HG03103 (cell line): ENCODE measurements at regions not wholly inside any gene's neighbourhood (a gene's known extent, or its start where the extent isn't known, plus 50 kb on each side); places are given as distances from the start of the nearest gene placed in this dataset.

Source experiments
- ATAC-seq: cut with Tn5 transposase; IDR thresholded peaks from one replicate; pipeline ENCODE4 v1.9.1; 2021; ENCODE audit warnings: low read depth; ENCODE audit not compliant: unreplicated experiment

DNA sequence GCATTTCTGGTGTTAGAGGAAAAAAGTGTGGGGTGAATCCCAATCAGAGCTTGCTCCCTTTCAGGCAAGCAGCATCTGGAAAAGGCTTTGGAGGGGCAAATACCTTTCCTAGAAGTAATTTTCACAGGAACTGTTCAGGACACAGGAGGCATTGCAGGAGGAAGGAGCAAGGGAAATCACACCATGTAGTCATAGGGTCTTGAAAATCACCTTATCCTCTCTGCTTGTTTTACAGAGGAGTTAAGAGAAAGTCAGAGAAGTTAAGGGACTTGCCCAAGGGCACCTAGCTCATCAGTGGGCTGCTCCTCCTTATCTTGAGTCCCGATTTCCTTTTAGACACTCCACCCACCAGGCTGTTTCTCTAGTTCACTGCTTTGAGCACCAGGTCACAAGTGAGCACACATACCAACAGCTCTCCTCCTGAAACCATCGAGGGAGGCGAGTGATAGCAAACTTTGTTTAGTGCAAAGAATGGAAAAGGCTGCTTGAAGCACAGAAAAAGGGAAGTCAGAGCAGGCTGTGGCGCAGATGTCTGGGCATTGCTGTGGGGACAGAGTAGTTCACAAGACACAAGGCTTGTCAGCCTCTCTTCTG lies 89.2 kb upstream of the CXCR4 start:
- ATAC-seq = peak; percentile 36

DNA sequence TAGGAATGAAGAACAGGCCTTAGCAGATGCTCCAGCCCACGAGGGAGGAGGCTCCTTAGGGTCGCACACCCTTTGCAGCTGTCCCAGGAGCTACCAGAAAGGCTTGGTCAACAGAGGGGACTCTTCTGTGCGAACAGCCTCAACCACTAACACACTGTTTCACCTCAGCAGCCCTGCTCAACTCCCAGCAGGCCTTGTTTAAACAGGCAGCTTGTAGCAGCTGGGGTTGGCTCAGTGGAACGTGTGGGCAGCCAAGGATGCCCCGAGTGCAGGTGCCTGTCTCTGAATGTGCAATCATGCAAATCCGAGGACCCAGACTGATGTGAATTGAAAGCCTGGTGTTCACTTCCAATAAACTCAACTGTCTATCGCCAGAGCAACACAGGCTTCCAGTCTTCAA lies 88.7 kb upstream of the CXCR4 start:
- peak; percentile 89 for ATAC-seq

DNA sequence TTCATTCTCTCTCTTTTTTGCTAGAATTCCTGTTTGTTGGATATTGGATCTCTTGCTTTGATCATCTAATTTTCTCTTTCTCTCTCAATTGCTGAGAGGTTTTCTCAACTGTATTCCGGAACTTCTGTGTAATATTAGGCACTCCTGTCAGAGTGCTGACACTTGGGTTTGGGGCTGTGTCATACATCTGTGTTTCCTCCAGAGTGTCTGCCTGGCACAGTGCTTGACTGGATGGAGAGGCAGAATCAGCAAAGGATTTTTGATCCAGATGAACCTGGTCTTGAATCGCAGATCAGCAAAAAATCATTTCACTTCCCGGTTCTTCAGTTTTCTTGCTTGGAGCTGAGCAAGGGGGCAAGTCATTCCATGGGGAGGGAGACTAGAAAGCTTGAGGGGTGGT lies 87.7 kb upstream of the CXCR4 start:
- no peak for ATAC-seq

DNA sequence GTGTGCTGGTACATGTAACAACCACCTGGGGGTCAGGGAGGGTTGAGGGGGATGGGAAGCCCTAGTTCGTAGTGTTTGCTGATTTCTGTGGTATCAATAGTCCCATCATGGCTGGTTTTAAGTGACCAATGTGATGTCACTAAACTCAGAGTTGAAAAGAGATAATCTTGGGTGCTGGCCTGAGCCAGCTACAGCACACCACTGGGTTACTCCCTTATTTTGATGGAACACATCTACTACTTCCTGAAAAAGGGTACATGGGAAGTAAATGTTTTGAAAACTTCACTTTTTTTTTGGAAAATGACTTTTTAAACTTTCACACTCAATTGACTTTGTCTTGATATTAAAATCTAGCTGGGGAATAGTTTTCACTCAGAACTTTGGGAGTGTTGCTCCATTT lies 87.0 kb upstream of the CXCR4 start:
- no peak for ATAC-seq

DNA sequence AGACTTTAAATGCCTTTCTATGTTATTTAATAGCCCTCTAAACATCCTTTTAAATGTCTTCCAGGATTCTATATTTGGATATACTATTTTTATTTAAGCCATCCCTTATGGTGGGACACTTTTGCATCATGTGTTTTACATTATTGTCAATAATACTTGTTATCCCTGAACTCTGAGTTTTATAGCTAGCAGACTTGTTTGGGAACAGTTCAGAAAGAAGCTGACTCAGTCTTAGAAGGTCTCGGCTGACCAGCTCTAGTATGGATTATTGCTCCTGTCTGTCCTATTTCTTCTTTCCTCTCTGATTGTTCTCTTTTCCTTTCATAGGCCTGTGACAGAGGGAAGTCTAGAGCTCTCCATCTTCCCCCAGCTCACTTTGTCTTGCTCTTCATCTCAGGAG lies 77.3 kb upstream of the CXCR4 start:
- no peak for ATAC-seq

DNA sequence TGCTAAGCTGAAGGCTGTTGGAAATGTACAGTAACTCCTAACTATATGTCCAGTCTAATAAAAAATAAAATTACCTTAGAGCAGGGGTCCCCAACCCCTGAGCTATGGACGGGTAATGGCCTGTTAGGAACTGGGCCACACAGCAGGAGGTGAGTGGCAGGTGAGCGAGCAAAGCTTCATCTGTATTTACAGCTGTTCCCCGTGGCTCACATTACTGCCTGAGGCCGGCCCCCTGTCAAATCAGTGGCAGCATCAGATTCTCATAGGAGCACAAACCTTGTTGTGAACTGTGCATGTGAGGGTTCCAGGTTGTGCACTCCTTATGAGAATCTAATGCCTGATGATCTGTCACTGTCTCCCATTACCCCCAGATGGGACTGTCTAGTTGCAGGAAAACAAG lies 73.1 kb upstream of the CXCR4 start:
- ATAC-seq = no peak

DNA sequence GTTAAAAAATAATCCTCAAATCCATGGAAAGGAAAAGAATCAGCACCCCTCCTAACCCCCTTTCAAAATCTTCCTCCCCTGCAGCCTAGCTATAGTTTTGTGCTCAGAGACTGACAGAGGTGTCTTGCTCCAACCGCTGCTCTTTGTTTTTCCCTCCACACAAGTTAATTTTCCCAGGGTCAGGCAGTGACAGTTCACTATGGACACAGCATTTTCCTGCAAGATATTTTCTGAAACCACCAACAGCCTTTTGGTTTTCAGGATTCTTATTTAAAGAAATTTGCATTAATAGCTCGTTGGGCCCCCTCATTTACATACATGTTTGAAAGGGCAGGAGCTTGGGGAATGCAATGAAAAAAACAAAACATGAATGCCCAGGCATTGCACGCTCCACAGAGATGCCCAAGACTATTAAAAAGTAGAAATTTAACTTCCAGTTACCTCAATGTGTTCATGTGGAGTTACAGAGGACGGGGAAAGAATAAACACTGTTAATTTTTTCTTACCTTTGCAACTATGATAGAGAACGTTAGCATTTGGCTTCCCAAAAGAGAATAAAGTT lies 71.4 kb upstream of the CXCR4 start:
- no peak for ATAC-seq

DNA sequence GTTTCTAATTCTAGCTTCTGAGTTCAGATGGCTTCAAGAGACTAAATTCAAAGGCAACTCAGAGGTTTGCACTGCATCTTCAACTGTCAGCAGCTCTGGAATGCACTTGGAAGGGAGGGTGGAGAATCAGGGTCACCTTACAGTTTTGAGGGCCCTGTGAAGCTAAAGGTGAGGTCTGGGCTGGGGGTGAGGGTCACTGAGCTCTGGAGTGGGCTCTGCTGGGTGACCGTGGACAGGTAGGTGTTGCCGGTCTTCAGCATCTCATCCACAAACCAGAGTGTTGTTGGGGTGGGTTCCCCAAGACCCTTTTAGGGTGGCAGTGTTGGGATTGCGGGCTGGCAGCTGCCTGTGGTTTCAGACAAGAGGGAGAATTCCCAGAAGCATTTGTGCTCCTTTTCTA lies 70.1 kb upstream of the CXCR4 start:
- ATAC-seq = no peak

DNA sequence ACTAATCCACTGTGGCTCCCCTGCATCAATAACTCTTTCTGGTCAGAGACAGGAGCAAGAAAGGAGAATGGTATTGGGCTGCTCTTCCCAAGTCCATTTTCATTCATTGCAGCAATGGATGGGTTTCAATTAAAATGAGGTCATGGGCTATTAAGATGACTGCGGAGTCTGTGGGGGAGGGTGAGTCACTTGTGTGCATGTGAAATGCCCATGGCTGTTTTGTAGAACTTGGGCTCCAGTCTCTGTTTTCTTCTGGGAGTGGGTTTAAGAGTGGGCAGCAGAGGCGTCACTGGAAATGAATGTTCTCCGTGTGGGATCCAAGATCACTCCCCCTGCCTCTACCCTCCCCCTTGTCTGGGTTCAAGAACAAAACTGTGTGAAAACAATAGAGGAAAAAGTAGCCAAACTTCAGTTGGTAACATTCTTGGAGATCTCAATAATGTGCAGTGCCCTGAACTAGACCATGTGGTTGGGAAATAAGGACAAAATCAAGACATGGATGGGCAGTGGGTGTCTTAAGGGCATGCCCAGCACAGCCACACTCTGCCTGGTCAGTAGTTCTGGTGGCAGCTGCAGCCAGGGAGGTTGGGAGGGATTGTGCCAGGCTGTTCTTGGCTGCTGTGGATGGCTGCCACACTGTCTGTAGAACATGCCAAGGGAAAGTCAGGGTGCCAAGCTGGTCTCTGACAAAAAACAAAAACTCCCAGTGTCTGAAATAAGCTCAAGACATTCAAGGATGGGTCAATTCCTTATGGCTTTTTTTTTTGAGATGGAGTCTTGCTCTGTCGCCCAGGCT lies 68.2 kb upstream of the CXCR4 start:
- no peak for ATAC-seq

DNA sequence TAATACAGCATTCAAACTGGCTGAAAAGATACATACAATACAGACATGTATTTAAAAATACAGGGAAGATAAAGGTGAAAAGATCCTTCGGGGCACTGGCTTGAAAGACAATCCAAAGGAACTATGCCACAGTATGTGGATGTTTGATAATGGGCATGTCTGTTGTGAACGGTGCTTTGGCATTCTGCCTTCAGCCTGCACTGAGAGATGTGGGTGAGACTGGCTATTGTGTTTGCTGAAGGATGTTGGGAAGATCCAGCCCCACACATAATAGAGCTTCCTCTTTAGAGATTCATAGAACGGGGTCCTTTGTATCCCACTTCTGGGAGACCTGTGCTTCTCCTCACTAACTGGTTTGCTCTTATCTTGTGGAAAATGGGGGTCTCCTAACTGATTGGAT lies 65.1 kb upstream of the CXCR4 start:
- no peak for ATAC-seq

DNA sequence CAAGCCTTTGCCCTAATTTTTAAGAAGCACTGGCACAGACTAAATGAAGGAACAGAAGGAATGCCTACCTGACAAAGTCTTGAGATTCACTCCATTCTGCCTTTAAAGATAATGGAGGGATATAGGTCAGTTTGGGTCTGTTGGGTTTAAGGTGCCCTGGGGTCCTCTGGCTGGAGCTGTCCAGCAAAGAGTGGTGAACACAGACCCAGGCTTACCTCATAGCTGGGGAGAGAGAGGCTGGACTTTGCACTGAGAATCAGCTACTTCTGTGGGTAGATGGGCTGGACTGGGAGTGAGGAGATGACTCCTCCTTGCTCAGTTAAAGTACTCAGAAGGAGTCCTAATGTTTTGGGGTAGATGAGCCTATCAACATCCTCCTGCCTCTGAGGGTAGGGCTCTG lies 64.4 kb upstream of the CXCR4 start:
- no peak for ATAC-seq

DNA sequence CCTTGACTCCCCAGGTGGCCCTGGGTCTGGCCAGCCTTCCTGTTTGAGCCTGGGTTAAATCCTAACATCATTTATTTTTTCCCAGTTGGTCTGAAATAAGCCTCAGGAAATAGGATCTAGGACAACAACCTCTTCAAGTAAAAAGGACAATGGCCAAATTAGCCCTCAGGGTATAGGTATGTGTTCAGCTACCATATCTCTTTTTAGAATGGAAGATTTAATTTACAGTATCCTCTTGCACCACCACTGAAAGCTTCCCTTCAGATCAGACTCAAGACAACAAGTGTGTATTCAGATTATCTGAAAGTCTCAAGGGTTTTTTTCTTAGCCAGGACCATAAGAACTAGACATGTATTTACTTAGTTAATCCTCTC lies 61.6 kb upstream of the CXCR4 start:
- ATAC-seq = no peak

DNA sequence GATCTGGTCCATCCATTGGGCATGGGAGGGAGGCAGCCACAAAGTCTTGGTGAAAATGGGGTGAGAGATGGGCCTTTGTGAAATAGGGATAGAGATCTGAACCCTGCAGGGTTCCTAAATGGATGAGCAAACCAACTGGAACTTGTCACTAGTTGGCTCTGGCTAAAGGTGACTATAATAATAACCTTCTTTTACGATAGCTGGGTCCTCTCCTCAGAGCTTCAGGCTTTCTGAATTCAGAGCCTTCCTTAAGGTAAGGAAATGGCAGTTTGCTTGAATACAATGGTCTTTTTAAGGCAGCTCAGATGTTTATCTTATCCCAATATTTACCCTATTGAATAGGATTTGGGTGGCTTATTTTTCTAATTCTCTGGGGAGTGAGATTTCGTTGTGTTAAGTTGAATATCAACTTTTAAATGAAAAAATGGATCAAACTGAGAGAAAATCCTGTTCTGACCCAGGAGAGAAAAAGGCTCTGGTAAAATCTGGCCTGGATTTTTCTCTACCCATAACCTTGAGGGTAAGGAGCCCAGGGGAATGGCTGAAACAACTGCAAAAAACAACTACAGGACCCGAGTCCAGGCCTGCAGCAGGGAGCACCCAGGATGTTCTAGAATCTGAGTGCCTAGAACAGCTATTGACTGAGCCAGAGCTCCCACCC lies 61.1 kb upstream of the CXCR4 start:
- no peak for ATAC-seq

DNA sequence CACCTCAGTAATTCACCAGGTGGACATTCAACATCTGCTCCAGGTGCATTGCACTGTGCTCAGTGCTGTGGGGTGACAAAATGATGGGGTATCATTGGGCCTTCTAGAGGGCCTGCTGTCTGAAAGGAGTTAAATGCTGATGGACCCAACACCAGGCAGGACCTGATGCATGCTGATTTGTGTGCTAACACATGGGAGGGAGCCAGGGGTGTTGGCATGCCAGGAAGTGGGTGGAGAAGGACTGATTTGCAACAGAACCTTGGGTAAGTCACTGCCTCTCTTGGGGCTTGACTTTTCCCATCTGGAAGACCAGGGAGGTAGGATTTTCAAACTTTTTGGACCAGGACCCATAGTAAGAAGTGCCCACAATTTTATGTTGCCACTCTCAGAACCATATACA lies 57.9 kb upstream of the CXCR4 start:
- ATAC-seq = no peak

DNA sequence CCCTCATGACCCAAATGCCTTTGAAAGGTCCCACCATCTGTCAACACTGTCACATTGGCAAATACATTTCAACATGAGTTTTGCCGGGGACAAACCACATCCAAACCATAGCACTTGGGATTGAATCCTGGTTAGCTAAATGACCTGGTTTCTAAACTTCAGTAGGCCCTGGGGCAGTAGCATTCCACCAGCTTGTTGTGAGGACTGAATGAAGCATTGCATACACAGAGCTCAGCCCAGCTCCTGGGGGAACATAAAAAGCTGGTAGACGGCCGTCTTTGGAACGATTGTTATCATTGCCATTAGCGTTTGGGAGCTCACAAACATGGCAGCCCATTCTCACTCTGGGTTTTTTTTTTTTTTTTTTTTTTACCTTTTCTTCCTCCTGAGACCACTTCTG lies 57.5 kb upstream of the CXCR4 start:
- no peak for ATAC-seq

DNA sequence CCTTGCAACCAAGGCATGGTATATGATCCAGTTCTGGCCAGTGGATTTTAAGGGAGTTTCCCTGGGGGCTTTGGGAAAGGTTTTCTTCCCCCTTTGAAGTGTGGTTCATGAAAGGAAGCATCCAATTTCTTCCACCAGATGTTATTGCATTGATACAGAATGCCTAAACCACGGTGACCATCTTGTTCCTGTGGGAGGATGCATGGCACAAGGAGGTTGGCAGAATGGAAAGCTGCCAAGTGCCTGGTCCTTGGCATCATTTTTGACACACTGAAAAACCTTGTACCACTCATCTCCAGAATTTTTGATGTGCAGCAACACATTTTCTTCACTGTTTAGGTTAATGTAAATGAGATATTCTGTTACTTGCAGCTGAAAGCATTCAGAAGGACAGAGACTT lies 55.2 kb upstream of the CXCR4 start:
- no peak for ATAC-seq

DNA sequence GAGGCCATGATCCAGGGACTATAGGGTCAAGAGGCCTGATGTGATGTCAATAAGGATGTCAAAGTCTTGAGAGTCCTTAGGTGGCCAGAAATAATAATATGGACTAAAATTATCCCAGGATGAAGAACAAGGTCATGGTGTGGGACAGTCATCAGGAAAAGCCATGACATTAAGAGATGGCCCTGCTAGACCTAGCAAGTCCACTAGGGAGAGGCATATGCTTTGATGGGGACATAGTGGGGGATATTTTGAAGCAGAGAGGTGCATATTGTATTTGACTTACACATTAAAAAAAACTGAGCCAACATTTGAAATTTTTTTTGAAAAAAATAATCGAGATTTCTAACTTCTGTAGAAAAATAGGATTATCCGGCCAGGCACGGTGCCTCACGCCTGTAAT lies 53.3 kb upstream of the CXCR4 start:
- no peak for ATAC-seq

DNA sequence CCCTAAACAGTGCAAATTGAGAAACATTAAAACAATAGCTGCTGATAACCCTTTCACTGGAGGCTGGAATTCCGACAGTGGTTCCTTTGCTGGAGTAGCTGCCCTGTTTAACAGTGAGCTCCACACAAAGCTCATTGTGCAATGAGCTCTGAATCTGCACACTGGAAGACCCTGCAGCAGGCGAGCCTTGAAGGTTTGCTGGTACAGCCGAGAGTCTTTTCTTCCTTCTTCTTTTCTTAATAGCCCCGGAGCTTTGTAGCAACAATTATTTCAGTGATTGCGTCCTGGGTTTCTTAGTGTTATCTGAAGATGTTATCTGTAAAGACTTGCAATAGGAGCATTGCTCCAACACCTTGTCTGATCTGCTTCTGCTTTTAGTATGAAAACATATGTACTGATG lies 50.8 kb upstream of the CXCR4 start:
- no peak for ATAC-seq

DNA sequence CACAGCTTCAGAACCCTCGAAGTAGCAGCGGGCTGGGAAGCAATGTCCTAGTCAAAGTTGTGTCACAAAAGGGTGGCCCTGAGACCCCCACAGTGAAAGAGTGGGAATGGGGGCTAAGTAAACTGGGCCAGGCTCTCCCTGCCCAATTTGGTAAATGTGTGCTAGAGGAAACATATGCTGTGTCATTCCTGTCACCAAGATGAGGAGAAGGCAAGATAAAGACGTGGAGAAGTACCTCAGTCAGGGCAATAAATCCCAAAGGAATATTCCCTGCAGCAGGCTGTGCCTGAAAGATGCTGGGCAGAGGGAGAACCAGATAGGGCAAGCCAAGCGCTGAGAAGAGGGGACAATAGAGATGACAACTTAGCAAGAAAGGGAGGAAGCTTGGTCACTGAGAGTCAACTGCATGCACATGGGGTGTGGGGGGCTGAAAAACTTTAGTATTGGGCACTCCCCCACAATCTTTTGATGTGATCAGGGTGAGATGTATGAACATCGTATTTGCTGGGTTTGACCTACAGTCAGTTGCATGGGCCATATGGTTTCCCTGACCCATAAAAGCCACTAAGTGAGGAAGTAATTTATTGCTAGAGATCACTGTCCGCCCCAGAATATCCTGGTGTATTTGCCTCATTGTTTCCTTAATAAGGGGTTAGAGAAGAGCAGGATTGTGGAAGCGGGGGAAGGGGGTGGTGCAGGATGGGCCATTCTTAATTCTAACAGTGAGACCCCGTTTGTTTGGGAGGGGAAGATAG lies 49.9 kb upstream of the CXCR4 start:
- ATAC-seq = no peak
